Cardiac fibroblast (primary cell): ENCODE measurements at regions not wholly inside any gene's neighbourhood (a gene's known extent, or its start where the extent isn't known, plus 50 kb on each side); places are given as distances from the start of the nearest gene placed in this dataset.
"Not testable (repeated sequence)": the region's sequence is repeated elsewhere in the genome, so short reads cannot be mapped to it uniquely, and the experiment has no call there.

ENCODE experiments used
- DNase-seq, 2 donors: peaks; one replicate each; pipeline versions ENCODE4 v3.0.0 to v3.0.0-alpha.2; 2010; ENCODE audit warnings: low read depth in 2 of 2
- H3K4me3 ChIP-seq, 2 donors: replicated peaks in 1 of 2; 1 replicate in 1 of 2; 2 replicates in 1 of 2; pipeline ENCODE4 v1.5.1; 2011; ENCODE audit warnings: low read depth in 2 of 2, low read length in 2 of 2, mild to moderate bottlenecking in 2 of 2, moderate library complexity in 1 of 2
- CTCF ChIP-seq: IDR thresholded peaks from one replicate; pipeline ENCODE4 v1.5.1; 2011; ENCODE audit warnings: low read depth, mild to moderate bottlenecking, low read length, inconsistent platforms

DNA sequence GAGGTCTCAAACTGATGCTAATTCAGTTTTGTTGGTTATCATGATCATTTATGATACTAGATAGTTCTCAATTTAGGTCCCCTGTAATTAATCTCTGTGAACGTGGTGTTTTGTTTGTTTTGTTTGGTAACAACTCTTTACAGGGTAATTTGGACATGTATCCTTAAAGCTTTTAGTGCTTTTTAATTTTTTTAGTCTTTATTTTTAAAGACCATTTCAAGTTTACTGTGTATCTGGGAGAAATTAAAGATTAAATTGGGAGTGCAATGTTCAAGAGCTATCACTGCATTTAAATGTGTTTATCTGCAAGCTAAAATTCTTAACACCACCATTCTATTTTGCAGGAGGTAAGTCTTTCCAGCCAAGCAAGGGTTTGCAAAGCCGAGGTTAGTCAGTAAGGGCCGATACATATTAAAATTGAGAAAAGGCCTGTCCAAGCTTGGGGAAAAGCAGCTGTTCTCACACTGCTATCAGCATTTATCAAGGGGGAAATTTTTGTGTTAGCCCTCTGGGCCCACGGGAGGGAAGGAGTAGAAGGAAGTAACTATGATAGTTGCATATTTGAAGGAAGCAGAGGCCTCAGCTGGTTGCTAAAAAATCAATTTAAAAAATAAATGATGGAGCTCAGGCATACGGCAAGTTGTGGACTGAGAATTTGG, 59.3 kb upstream of the ZNF217 start:
- DNase-seq, result peak in 1 of 2 donors; percentile 38
- no peak overlapping the region for H3K4me3 ChIP-seq
- TF ChIP-seq CTCF, result no peak

DNA sequence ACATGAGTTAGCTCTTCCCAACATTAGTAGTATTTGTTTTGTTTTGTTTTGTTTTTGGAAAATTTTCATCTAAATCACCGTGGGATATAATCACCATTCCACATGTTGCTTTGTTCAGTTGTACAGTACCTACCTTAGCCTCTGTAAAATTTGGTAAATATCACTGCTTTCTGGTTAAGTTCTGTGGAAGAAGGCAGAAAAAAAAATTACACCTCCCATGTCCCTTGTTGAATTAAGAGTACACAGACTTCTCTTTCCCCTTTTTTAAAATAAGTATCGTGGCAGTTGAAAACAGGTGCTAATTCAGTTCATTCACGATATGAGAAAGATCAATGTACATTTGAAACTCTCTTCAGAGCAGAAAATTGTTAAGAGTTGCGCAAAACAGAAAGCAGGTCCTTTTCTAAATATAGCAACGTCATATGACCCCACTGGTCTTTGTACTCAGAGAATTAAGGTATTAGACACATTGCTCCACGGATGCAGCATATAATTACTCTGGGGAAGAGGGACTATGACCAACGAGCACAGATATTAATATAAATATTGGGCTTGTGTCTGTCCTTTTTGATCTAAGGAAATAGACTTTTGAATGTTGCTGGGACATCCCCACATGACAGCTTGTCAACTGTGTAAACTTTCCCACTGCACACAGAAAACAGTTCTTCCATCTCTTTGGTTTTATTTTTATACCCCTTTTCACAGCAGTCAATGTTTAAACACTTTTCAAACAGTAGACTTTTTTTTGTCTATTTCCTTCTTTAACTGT, 58.6 kb upstream of the ZNF217 start:
- no peak for TF ChIP-seq CTCF
- H3K4me3 ChIP-seq, result no peak overlapping the region
- peak; percentile 24 to 32 for DNase-seq

DNA sequence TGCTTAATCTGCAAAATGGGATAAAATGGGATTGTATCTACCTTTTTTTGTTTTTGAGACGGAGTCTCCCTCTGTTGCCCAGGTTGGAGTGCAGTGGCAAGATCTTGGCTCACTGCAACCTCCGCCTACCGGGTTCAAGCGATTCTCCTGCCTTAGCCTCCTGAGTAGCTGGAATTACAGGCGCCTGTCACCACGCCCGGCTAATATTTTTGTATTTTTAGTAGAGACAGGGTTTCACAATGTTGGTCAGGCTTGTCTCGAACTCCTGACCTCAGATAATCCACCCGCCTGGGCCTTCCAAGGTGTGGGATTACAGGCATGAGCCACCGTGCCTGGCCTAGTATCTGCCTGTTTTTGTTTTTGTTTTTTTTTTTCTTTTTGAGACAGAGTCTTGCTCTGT, 55.9 kb upstream of the ZNF217 start:
- not testable (repeated sequence) for H3K4me3 ChIP-seq, DNase-seq

GRCh38 chr20:53647286-53647821, 53.7 kb upstream of the ZNF217 start:
- H3K4me3 ChIP-seq, result no peak overlapping the region
- no peak for TF ChIP-seq CTCF
- no peak for DNase-seq

DNA sequence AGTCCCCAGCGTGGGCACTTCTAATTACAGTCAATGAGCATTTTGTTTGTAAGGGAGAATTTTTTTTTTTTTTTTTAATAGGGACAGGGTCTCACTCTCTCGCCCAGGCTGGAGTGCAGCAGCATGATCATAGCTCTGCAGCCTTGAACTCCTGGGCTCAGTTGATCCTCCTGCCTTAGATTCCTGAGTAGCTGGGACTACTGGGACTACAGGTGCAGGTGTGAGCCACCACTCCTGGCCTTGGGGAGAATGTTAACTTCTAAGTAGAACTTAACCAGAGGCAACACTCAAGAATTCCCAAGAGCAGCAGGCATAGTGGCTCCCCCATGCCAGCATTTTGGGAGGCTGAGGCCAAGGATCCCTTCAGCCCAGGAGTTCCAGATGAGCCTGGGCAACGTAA, 52.9 kb upstream of the ZNF217 start:
- DNase-seq, result no peak
- no peak overlapping the region for H3K4me3 ChIP-seq
- TF ChIP-seq CTCF, result no peak

DNA sequence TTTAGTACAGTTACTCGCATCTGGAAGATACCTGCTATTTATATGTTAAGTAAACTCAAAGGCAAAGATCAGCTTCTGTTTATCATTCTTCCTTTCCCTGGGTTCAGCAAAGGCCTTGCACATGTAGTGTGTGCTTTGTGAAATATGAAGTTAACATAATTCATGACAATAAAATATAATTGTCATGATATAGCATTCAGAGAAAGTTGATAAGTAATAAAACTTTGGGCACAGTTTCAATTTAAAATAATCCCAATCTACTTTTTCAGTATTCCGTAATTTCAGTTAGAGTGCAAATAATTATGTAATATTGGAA, 51.9 kb upstream of the ZNF217 start:
- TF ChIP-seq CTCF, result no peak
- H3K4me3 ChIP-seq, result no peak overlapping the region
- no peak for DNase-seq

GRCh38 chr20:53644108-53644507, 50.5 kb upstream of the ZNF217 start:
- not testable (repeated sequence) for H3K4me3 ChIP-seq, DNase-seq
